AG09309 (cell line): ENCODE measurements at regions not wholly inside any gene's neighbourhood (a gene's known extent, or its start where the extent isn't known, plus 50 kb on each side); places are given as distances from the start of the nearest gene placed in this dataset.

ENCODE experiments used
- DNase-seq: peaks from one replicate; pipeline ENCODE4 v3.0.0-alpha.2; 2010; ENCODE audit warnings: low read depth
- H3K4me3 ChIP-seq: 2 replicates; pipeline ENCODE4 v1.5.1; 2011; ENCODE audit warnings: mild to moderate bottlenecking, low read depth, low read length, moderate library complexity; ENCODE audit not compliant: control insufficient read depth
- CTCF ChIP-seq: IDR thresholded peaks from 2 replicates; pipeline ENCODE4 v1.5.1; 2011; ENCODE audit warnings: mild to moderate bottlenecking, low read depth, low read length, inconsistent platforms; ENCODE audit not compliant: insufficient read depth, control insufficient read depth; ENCODE audit errors: missing control alignments

DNA sequence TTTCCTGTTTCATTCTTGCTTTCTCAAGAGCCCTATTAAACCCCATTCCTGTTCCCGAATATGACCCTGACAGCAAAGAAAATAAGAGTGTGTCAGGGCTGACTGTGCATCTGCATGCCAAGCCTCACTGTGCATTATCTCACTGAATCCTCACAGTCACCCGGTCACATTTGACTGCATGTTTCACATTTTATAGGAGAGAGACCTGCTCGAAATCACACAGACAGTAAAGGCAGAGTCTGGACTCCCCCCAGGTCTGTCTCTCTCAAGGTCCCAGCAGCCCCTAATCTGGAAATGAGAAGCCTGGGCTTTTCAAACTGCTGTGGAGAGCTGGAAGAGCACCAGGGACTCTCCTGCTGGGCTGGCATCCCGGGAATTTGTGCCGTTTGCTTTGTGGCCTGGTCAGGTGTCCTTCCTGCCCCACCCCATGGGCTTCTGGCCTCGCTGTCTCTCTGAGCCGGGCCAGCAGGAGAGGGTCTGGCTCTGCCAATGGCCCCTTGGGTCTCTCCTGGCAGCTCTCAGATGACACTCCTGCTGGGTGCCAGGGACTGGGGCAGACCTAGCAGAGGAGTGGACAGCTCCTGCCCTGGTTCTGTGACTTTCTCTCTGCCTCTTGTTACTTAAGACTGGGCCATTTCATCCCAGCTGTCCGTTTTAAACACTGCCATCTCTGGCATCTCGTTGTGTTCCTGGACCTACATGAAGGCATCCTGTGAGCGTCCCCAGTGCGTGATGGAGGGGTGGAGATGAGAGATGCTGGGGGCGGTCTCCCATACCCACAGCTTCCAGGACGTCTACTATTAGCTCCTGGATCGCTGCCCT, 173.6 kb downstream of the ARHGAP12 start:
- H3K4me3 ChIP-seq: no peak overlapping the region
- TF ChIP-seq CTCF: no peak
- no peak for DNase-seq

DNA sequence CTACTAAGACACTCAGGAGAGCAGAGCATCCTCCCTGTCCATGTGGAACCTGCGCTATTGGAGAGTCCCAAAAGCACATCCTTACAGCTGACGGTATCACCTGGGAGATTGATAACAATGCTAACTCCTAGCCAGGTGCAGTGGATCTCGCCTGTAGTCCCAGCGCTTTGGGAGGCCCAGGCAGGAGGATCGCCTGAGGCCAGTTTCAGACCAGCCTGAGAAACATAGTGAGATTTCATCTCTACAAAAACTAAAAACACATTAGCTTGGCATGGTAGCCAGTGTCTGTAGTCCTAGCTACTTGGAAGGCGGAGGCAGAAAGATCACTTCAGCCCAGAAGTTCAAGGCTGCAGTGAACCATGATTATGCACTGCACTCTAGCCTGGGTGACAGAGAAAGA, 174.9 kb downstream of the ARHGAP12 start:
- no peak overlapping the region for H3K4me3 ChIP-seq
- TF ChIP-seq CTCF: no peak
- DNase-seq: no peak

DNA sequence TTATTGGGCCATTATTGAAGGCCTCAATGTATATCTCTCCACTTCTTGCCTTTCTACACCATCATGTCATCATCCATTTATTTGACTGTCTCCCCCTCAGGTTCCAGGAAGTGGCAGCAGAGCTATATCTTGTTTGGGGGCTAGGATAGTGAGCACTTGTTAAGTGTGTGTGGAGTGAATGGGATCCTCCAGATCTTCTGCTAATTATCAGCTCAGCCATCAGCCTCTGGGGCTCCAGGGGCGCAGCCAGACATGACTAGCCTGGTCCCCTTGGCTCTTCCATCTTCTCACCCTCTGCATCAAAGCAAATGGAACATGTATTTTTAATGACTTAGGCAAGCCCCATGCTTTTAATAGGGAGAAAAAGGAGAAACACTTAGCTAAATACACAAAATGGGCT, 176.5 kb downstream of the ARHGAP12 start:
- no peak for DNase-seq
- no peak overlapping the region for H3K4me3 ChIP-seq
- TF ChIP-seq CTCF: no peak

DNA sequence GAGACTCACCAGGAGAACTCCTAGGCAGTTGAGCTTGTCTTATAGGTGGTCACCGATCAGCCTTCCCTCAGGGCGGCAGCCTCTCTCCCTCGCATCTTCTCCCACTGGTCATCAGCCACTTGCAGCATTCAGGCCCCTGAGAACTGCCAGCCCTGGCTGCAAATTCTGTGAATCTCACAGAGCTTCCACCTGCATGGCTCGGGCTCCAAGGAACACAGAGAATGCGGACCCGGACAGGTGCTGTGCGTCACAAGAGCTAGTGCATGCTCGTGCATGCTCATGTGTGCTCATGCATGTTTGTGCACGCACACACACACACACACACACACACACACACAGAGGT, 176.9 kb downstream of the ARHGAP12 start:
- H3K4me3 ChIP-seq: no peak overlapping the region
- no peak for DNase-seq
- no peak for TF ChIP-seq CTCF

GRCh38 chr10:31751051-31751737, 177.4 kb downstream of the ARHGAP12 start:
- H3K4me3 ChIP-seq: no peak overlapping the region
- TF ChIP-seq CTCF: no peak
- no peak for DNase-seq

DNA sequence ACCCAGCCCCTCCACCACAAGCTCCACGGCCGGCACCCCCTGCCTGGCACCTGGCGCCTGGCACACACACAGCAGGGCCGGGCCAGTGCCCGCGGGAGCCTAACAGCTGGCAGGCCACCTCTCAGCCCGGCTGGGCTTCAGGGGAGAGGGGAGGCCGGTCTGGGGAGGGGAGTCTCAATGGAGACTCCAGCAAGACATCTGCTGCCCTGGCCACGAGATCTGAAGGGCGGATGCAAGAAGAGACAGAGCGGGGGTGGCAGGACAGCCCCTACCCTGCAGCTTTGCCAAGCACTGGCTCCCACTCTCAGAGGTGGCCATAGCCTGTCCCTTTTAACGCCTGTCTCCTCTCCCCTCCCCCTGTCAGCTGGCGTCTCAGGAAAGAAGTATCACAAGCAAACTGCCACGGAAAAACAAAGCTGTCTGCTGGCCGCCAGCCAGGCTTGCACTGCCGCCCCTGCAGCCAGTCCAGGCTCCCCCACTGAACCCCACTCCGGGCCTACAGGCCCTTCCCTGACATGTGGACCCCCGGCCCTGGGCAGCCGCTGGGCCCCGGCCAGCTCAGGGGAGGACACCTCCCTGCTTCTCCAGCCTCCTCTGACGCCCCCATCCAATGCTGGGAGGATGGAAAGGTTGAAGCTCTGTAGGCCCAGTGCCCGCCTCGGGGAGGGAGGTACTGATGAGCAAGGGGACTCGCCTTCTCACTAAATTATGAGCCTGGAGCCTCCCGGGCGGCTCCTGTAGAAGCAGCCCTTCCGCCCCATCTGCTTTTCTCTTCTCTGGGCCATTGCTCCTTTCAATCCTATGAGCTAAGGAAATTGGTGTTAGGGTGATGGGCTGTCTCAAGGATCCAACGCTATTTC, 178.4 kb downstream of the ARHGAP12 start:
- no peak overlapping the region for H3K4me3 ChIP-seq
- DNase-seq: no peak

More for the DNA sequence above, 178.4 kb downstream of the ARHGAP12 start:
- no peak for TF ChIP-seq CTCF
